B cell (primary cell): ENCODE measurements at regions not wholly inside any gene's neighbourhood (a gene's known extent, or its start where the extent isn't known, plus 50 kb on each side); places are given as distances from the start of the nearest gene placed in this dataset.
"Not testable (repeated sequence)": the region's sequence is repeated elsewhere in the genome, so short reads cannot be mapped to it uniquely, and the experiment has no call there.

ENCODE experiments used
- EZH2 ChIP-seq: IDR thresholded peaks from 2 replicates; pipeline ENCODE4 v1.6.1; 2012; ENCODE audit warnings: borderline replicate concordance, low read depth, mild to moderate bottlenecking, moderate library complexity, low read length; ENCODE audit not compliant: insufficient read depth, poor library complexity, severe bottlenecking
- TF ChIP-seq, protein P1 (sequence below): fragments of 200-600 bp; IDR thresholded peaks from one replicate; pipeline ENCODE4 v1.8.0; 2022; ENCODE audit warnings: antibody characterized with exemption, mild to moderate bottlenecking

DNA sequence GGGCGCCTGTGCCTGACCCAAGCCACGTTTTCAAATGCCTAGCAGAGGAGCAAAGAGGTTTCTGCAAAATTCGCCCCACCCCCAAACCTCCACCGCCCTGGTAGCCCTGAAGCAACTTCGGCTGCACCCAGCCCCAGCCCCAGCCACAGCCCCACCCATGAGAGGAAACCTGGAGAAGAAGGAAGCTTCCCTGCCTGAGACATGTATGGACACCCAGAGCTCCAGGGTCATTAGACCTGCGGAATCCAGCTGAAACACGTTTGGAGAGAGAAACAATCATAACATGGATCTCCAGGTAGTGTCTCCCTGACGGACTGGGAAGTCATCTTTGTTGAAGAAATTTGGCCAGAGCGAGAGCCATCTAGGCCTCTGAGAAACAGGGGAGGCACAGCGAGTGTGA lies 100.4 kb upstream of the ZNF337 start:
- TF ChIP-seq, protein P1, sequence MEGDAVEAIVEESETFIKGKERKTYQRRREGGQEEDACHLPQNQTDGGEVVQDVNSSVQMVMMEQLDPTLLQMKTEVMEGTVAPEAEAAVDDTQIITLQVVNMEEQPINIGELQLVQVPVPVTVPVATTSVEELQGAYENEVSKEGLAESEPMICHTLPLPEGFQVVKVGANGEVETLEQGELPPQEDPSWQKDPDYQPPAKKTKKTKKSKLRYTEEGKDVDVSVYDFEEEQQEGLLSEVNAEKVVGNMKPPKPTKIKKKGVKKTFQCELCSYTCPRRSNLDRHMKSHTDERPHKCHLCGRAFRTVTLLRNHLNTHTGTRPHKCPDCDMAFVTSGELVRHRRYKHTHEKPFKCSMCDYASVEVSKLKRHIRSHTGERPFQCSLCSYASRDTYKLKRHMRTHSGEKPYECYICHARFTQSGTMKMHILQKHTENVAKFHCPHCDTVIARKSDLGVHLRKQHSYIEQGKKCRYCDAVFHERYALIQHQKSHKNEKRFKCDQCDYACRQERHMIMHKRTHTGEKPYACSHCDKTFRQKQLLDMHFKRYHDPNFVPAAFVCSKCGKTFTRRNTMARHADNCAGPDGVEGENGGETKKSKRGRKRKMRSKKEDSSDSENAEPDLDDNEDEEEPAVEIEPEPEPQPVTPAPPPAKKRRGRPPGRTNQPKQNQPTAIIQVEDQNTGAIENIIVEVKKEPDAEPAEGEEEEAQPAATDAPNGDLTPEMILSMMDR, result not testable (repeated sequence)
- TF ChIP-seq EZH2, result not testable (repeated sequence)
